Testis (tissue), 2 donors: ENCODE measurements at regions not wholly inside any gene's neighbourhood (a gene's known extent, or its start where the extent isn't known, plus 50 kb on each side); places are given as distances from the start of the nearest gene placed in this dataset.
"Not testable (repeated sequence)": the region's sequence is repeated elsewhere in the genome, so short reads cannot be mapped to it uniquely, and the experiment has no call there.

Experiments
- DNase-seq: peaks from one replicate; pipeline ENCODE4 v3.0.0-alpha.2; 2019
- H3K27ac ChIP-seq, 2 donors: fragments of 200-600 bp; sonication (generic); one replicate each; pipeline ENCODE4 v1.5.1; 2019
- H3K27me3 ChIP-seq: fragments of 200-600 bp; sonication (generic); one replicate; pipeline ENCODE4 v1.5.1; 2019
- H3K36me3 ChIP-seq: fragments of 200-600 bp; sonication (generic); one replicate; pipeline ENCODE4 v1.5.1; 2017; ENCODE audit warnings: low read depth; ENCODE audit errors: missing control alignments
- H3K4me1 ChIP-seq: fragments of 200-600 bp; sonication (generic); one replicate; pipeline ENCODE4 v1.5.1; 2019
- H3K4me3 ChIP-seq, 2 donors: fragments of 200-600 bp; sonication (generic); one replicate each; pipeline ENCODE4 v1.5.1; 2017 to 2019
- H3K9me3 ChIP-seq: fragments of 200-600 bp; sonication (generic); one replicate; pipeline ENCODE4 v1.5.1; 2017
- POLR2A ChIP-seq: fragments of 450-650 bp; IDR thresholded peaks from one replicate; pipeline ENCODE4 v1.6.1; 2017; ENCODE audit warnings: antibody characterized with exemption, mild to moderate bottlenecking, moderate library complexity
- WGBS, 2 donors: methylation state at CpG; one replicate each; pipeline ENCODE4 v1.1.5; 2018; 5-methylcytosine and 5-hydroxymethylcytosine counted together
- intact Hi-C: fragments of 100-400 bp; cut with DNase I; formaldehyde crosslinking; loops from one replicate; pipeline ENCODE4 v1.15.1; 2023; ENCODE audit warnings: low total_unique reads
- TF ChIP-seq, protein P1 (sequence below), 3 experiments: fragments of 450-650 bp in 2 of 3; fragments of 200-600 bp in 1 of 3; sonication (generic) in 1 of 3; IDR thresholded peaks; one replicate each; pipeline ENCODE4 v1.5.1; 2016 to 2019; ENCODE audit warnings: antibody characterized with exemption in 3 of 3, mild to moderate bottlenecking in 2 of 3, moderate library complexity in 1 of 3

- Histone ChIP-seq H3K27me3 (no peaks in the 10 kb centered on the region), H3K27ac (no peak overlapping the region), H3K36me3 (no peaks in the 10 kb centered on the region), H3K4me3 (no peak overlapping the region), H3K4me1 (no peaks in the 10 kb centered on the region), H3K9me3 (no peaks in the 10 kb centered on the region)
- intact Hi-C loops = no loop called here
- TF ChIP-seq, protein P1, sequence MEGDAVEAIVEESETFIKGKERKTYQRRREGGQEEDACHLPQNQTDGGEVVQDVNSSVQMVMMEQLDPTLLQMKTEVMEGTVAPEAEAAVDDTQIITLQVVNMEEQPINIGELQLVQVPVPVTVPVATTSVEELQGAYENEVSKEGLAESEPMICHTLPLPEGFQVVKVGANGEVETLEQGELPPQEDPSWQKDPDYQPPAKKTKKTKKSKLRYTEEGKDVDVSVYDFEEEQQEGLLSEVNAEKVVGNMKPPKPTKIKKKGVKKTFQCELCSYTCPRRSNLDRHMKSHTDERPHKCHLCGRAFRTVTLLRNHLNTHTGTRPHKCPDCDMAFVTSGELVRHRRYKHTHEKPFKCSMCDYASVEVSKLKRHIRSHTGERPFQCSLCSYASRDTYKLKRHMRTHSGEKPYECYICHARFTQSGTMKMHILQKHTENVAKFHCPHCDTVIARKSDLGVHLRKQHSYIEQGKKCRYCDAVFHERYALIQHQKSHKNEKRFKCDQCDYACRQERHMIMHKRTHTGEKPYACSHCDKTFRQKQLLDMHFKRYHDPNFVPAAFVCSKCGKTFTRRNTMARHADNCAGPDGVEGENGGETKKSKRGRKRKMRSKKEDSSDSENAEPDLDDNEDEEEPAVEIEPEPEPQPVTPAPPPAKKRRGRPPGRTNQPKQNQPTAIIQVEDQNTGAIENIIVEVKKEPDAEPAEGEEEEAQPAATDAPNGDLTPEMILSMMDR (IDR thresholded peaks at IDR 0.05) = no peak
- no peak for TF ChIP-seq POLR2A
- no peak for DNase-seq
Measured at GRCh38 chr4:158958489-158959270, 144.2 kb upstream of the RAPGEF2 start.

GRCh38 chr4:158962393-158962792 lies 140.5 kb upstream of the RAPGEF2 start:
- intact Hi-C loops = no loop called here
- no peak overlapping the region for H3K27ac ChIP-seq

GRCh38 chr4:158963282-158963681 lies 139.6 kb upstream of the RAPGEF2 start:
- H3K27me3 ChIP-seq, intact Hi-C loops, H3K9me3 ChIP-seq, H3K4me1 ChIP-seq, DNase-seq, H3K4me3 ChIP-seq, H3K27ac ChIP-seq, H3K36me3 ChIP-seq: not testable (repeated sequence)
- 97 to 100% methylated on average over 1 to 2 of the region's 2 CpGs for WGBS, 2 donors

More at GRCh38 chr4:158962393-158962792, 140.5 kb upstream of the RAPGEF2 start:
- Histone ChIP-seq H3K9me3 (no peaks in the 10 kb centered on the region), H3K4me1 (no peaks in the 10 kb centered on the region), H3K4me3 (no peak overlapping the region), H3K36me3 (no peaks in the 10 kb centered on the region), H3K27me3 (no peaks in the 10 kb centered on the region)
- DNase-seq = no peak
- no peak for TF ChIP-seq POLR2A
- TF ChIP-seq, protein P1 (IDR thresholded peaks at IDR 0.05) = no peak
- 57 to 73% methylated on average over 2 of the region's 2 CpGs for WGBS, 2 donors

GRCh38 chr4:158964114-158964727 lies 138.7 kb upstream of the RAPGEF2 start:
- Histone ChIP-seq H3K27ac (no peak overlapping the region), H3K4me1 (no peaks in the 10 kb centered on the region), H3K4me3 (no peak overlapping the region), H3K9me3 (no peaks in the 10 kb centered on the region), H3K27me3 (no peaks in the 10 kb centered on the region), H3K36me3 (no peaks in the 10 kb centered on the region)
- TF ChIP-seq, protein P1 (IDR thresholded peaks at IDR 0.05) = no peak
- no peak for TF ChIP-seq POLR2A
- WGBS, 2 donors = 96 to 97% methylated on average over 5 of the region's 5 CpGs
- DNase-seq = no peak
- intact Hi-C loops = no loop called here

GRCh38 chr4:158964728-158965124 lies 138.2 kb upstream of the RAPGEF2 start:
- DNase-seq = no peak
- Histone ChIP-seq H3K4me3 (no peak overlapping the region), H3K27me3 (no peaks in the 10 kb centered on the region), H3K9me3 (no peaks in the 10 kb centered on the region), H3K4me1 (no peaks in the 10 kb centered on the region), H3K27ac (no peak overlapping the region), H3K36me3 (no peaks in the 10 kb centered on the region)
- intact Hi-C loops = no loop called here
- 80 to 86% methylated on average over 1 of the region's 1 CpG for WGBS, 2 donors
- TF ChIP-seq, protein P1 (IDR thresholded peaks at IDR 0.05) = no peak
- TF ChIP-seq POLR2A = no peak
